ENCODE measurements at regions not wholly inside any gene's neighbourhood (a gene's known extent, or its start where the extent isn't known, plus 50 kb on each side); places are given as distances from the start of the nearest gene placed in this dataset.

DNA sequence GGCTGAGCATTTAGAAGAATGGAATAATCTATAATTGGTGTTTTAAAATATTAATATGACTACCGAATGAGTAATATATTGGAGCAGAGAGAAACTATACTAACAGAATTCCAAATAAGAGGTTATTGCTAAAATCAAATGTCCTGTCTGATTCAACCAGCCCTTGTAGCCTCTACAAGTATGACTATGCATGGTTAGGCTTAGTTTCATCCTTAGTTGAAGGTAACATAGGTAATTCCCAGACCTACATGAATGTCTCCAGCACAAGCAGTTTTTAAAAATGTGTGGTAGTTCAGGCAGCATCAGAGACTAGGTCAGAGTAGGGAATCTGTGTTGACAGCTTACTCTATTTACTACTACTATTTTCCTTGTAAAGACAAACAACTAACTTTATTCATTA, 51.7 kb upstream of the SLC27A6 start:
- in situ Hi-C loops (cut with HindIII; ENCODE audit: low pct_unique_long_range_greater_than_20kb, low sequenced_read_pairs), result no loop called here
- DNase-seq (ENCODE audit: low read depth), result no peak
